SK-N-SH (cell line): ENCODE measurements at regions not wholly inside any gene's neighbourhood (a gene's known extent, or its start where the extent isn't known, plus 50 kb on each side); places are given as distances from the start of the nearest gene placed in this dataset.

Experiments
- CTCF ChIA-PET: fragments of 300-600, 350-600 bp; formaldehyde crosslinking; extraction: SDS; loops from one replicate; lab custom pipeline; 2021; lab: Yijun Ruan, JAX
- POLR2A ChIA-PET: fragments of 350-600 bp; sonication (Branson Sonifier 250); formaldehyde crosslinking; extraction: SDS; loops from one replicate; lab custom pipeline; 2020; ENCODE audit warnings: antibody characterized with exemption, inconsistent platforms; lab: Yijun Ruan, JAX
- DNase-seq: peaks from one replicate; pipeline ENCODE4 v3.0.0; 2012
- H2AFZ ChIP-seq: fragments of 200-600 bp; sonication (generic); 2 replicates; pipeline ENCODE4 v1.8.1; 2016; ENCODE audit warnings: antibody characterized with exemption, mild to moderate bottlenecking, low read depth
- H3F3A ChIP-seq: fragments of 200-600 bp; sonication (generic); replicated peaks from 2 replicates; pipeline ENCODE3; 2016; ENCODE audit warnings: antibody characterized with exemption, mild to moderate bottlenecking; ENCODE audit not compliant: insufficient read depth
- H3K27ac ChIP-seq, 2 experiments: fragments of 200-500 bp in 1 of 2; fragments of 200-600 bp in 1 of 2; sonication (Bioruptor generic) in 1 of 2; sonication (generic), shearing (Covaris generic) in 1 of 2; 2 replicates each; pipeline versions ENCODE4 v1.5.1 to v1.6.1; 2014 to 2016; ENCODE audit warnings: low read depth in 2 of 2, inconsistent platforms in 1 of 2, low read length in 1 of 2, mild to moderate bottlenecking in 1 of 2, mixed read lengths in 1 of 2
- H3K27me3 ChIP-seq: fragments of 200-600 bp; sonication (generic), shearing (Covaris generic); 2 replicates; pipeline ENCODE4 v1.6.1; 2016; ENCODE audit warnings: mixed run types; ENCODE audit not compliant: insufficient read depth
- H3K36me3 ChIP-seq, 2 experiments: fragments of 200-500 bp in 1 of 2; fragments of 200-600 bp in 1 of 2; sonication (Bioruptor generic) in 1 of 2; sonication (generic) in 1 of 2; replicated peaks in 1 of 2; 2 replicates each; pipeline versions ENCODE3 to v1.5.1; 2014 to 2016; ENCODE audit warnings: low read length in 1 of 2, mild to moderate bottlenecking in 1 of 2; ENCODE audit not compliant: insufficient read depth in 2 of 2, control insufficient read depth in 1 of 2
- H3K4me1 ChIP-seq, 2 experiments: fragments of 200-500 bp in 1 of 2; fragments of 200-600 bp in 1 of 2; sonication (Bioruptor generic) in 1 of 2; sonication (generic), shearing (Covaris generic) in 1 of 2; 2 replicates each; pipeline versions ENCODE4 v1.5.1 to v1.6.1; 2014 to 2016; ENCODE audit warnings: low read depth in 1 of 2, low read length in 1 of 2, mixed run types in 1 of 2; ENCODE audit not compliant: insufficient read depth in 2 of 2, control insufficient read depth in 1 of 2
- H3K4me2 ChIP-seq: fragments of 200-600 bp; sonication (generic), shearing (Covaris generic); 2 replicates; pipeline ENCODE4 v1.6.1; 2017; ENCODE audit warnings: mixed run types
- H3K4me3 ChIP-seq, 2 experiments: fragments of 200-500 bp in 1 of 2; fragments of 200-600 bp in 1 of 2; sonication (Bioruptor generic) in 1 of 2; sonication (generic), shearing (Covaris generic) in 1 of 2; 2 replicates each; pipeline versions ENCODE4 v1.5.1 to v1.8.1; 2014 to 2016; ENCODE audit warnings: low read depth in 2 of 2, inconsistent platforms in 1 of 2, low read length in 1 of 2, mild to moderate bottlenecking in 1 of 2, mixed read lengths in 1 of 2, moderate library complexity in 1 of 2
- H3K79me2 ChIP-seq: fragments of 200-600 bp; sonication (generic); 2 replicates; pipeline ENCODE4 v1.8.1; 2017; ENCODE audit warnings: mild to moderate bottlenecking; ENCODE audit not compliant: insufficient read depth
- H3K9ac ChIP-seq: fragments of 200-600 bp; sonication (generic); 2 replicates; pipeline ENCODE4 v1.6.1; 2017; ENCODE audit warnings: mixed run types
- H3K9me2 ChIP-seq: fragments of 200-600 bp; sonication (generic); 2 replicates; pipeline ENCODE4 v1.6.1; 2017; ENCODE audit warnings: mixed run types
- H3K9me3 ChIP-seq: fragments of 200-600 bp; sonication (generic); 2 replicates; pipeline ENCODE4 v1.6.1; 2017; ENCODE audit warnings: mixed run types, mild to moderate bottlenecking, moderate library complexity
- H4K20me1 ChIP-seq: fragments of 200-600 bp; sonication (generic); 2 replicates; pipeline ENCODE4 v1.6.1; 2017; ENCODE audit warnings: mild to moderate bottlenecking, mixed run types; ENCODE audit not compliant: insufficient read depth
- CHD2 ChIP-seq: fragments of 150-350 bp; IDR thresholded peaks from 2 replicates; pipeline ENCODE4 v1.6.1; 2018; ENCODE audit warnings: low read length; ENCODE audit not compliant: partially characterized antibody
- EP300 ChIP-seq, 2 experiments: IDR thresholded peaks; 2 replicates each; pipeline versions ENCODE4 v1.4.0 to v1.6.1; 2012; ENCODE audit warnings: borderline replicate concordance in 1 of 2, low read depth in 1 of 2, low read length in 1 of 2
- EZH2phosphoT487 ChIP-seq: fragments of 200-600 bp; sonication (generic); IDR thresholded peaks from 2 replicates; pipeline ENCODE4 v1.6.1; 2017; ENCODE audit warnings: low read depth, mixed run types, mild to moderate bottlenecking, antibody characterized with exemption, moderate library complexity, borderline replicate concordance
- FOSL2 ChIP-seq: IDR thresholded peaks from 2 replicates; pipeline ENCODE4 v1.4.0; 2012; ENCODE audit warnings: low read depth, mild to moderate bottlenecking, moderate library complexity, borderline replicate concordance
- FOXJ3 ChIP-seq: sonication (generic); formaldehyde crosslinking; IDR thresholded peaks from 2 replicates; pipeline ENCODE4 v1.5.1; 2020; ENCODE audit warnings: mild to moderate bottlenecking, missing genetic modification reagents
- FOXM1 ChIP-seq: IDR thresholded peaks from 2 replicates; pipeline ENCODE4 v1.4.0; 2012; ENCODE audit warnings: low read depth, mild to moderate bottlenecking
- GABPA ChIP-seq: IDR thresholded peaks from 2 replicates; pipeline ENCODE4 v1.4.0; 2012; ENCODE audit warnings: low read depth, mild to moderate bottlenecking
- GATA2 ChIP-seq: sonication (generic); formaldehyde crosslinking; IDR thresholded peaks from 2 replicates; pipeline ENCODE4 v1.5.0; 2020; ENCODE audit warnings: mild to moderate bottlenecking, missing genetic modification reagents
- JUND ChIP-seq: IDR thresholded peaks from 2 replicates; pipeline ENCODE4 v1.4.0; 2012
- MXI1 ChIP-seq: IDR thresholded peaks from 2 replicates; pipeline ENCODE4 v1.6.1; 2012; ENCODE audit warnings: mild to moderate bottlenecking, low read depth, low read length, improper control_type of control experiment
- NFIC ChIP-seq: IDR thresholded peaks from 2 replicates; pipeline ENCODE4 v1.4.0; 2012; ENCODE audit warnings: borderline replicate concordance
- RCOR1 ChIP-seq: fragments of 150-350 bp; IDR thresholded peaks from 2 replicates; pipeline ENCODE4 v1.6.1; 2017; ENCODE audit warnings: antibody characterized with exemption, low read length
- RFX5 ChIP-seq: IDR thresholded peaks from 2 replicates; pipeline ENCODE4 v1.6.1; 2012; ENCODE audit warnings: mild to moderate bottlenecking, improper control_type of control experiment, low read length
- SIN3A ChIP-seq: IDR thresholded peaks from 2 replicates; pipeline ENCODE4 v1.6.1; 2012; ENCODE audit warnings: low read depth, mild to moderate bottlenecking, low read length, moderate library complexity, borderline replicate concordance
- SMC3 ChIP-seq: IDR thresholded peaks from 2 replicates; pipeline ENCODE4 v1.6.1; 2012; ENCODE audit warnings: low read depth, low read length, improper control_type of control experiment
- WGBS: methylation state at CpG from one replicate; pipeline ENCODE4 v1.1.6; 2017; ENCODE audit warnings: low lambda C conversion rate; 5-methylcytosine and 5-hydroxymethylcytosine counted together
- TF ChIP-seq, protein P1 (sequence below): fragments of 150-350 bp; IDR thresholded peaks from 2 replicates; pipeline ENCODE4 v1.6.1; 2016; ENCODE audit warnings: mild to moderate bottlenecking, low read depth, low read length
- TF ChIP-seq, protein P2 (sequence below): fragments of 150-350 bp; IDR thresholded peaks from 2 replicates; pipeline ENCODE4 v1.6.1; 2017; ENCODE audit warnings: antibody characterized with exemption, low read length, low read depth, borderline replicate concordance
- TF ChIP-seq, protein P3 (sequence below): IDR thresholded peaks from 2 replicates; pipeline ENCODE4 v1.4.0; 2012; ENCODE audit warnings: low read depth
- TF ChIP-seq, protein P4 (sequence below): IDR thresholded peaks from 2 replicates; pipeline ENCODE4 v1.6.1; 2012; ENCODE audit warnings: mild to moderate bottlenecking, low read depth, low read length, moderate library complexity
- TF ChIP-seq, protein P5 (sequence below): IDR thresholded peaks from 2 replicates; pipeline ENCODE4; 2012

DNA sequence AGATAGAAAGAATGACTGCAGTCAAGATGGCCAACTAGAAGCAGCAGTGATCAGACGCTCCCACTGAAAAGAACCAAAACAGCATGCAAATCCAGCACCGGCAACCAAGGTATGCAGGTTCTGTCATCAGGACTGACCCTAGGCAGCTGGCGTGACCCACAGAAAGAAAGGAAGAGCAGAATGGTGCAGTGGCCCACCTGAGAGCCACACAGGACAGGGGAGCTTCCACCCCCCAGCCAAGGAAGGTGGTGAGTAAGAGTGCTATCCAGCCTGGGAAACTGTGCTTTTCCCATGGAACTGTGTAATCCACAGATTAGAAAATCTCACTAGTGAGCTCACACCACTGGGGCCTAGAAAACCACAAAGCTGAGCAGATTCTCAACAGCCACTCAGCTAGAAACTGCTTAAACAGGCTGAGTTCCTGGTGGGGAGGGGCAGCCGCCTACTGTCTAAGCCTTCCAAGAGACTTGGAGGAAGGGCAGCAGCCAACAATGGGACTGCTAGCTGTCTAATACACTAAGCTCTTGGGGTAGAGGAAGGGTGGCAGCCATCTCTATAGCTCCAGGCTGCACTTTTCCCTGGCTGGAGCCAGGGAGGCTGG lies 127.9 kb downstream of the EVA1A start:
- DNase-seq: no peak
- no peak overlapping the region for H3K4me2 ChIP-seq
- no peaks in the 10 kb centered on the region for H3F3A ChIP-seq
- no peak overlapping the region for H3K9ac ChIP-seq
- TF ChIP-seq, protein P1, sequence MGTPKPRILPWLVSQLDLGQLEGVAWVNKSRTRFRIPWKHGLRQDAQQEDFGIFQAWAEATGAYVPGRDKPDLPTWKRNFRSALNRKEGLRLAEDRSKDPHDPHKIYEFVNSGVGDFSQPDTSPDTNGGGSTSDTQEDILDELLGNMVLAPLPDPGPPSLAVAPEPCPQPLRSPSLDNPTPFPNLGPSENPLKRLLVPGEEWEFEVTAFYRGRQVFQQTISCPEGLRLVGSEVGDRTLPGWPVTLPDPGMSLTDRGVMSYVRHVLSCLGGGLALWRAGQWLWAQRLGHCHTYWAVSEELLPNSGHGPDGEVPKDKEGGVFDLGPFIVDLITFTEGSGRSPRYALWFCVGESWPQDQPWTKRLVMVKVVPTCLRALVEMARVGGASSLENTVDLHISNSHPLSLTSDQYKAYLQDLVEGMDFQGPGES: no peak
- TF ChIP-seq EP300 (IDR thresholded peaks at IDR 0.05; ENCODE audit: borderline replicate concordance in 1 of 2, low read depth in 1 of 2, low read length in 1 of 2): no peak
- TF ChIP-seq RFX5: no peak
- no peak for TF ChIP-seq FOSL2
- no peak for TF ChIP-seq MXI1
- TF ChIP-seq FOXM1: no peak
- no peak for TF ChIP-seq FOXJ3
- TF ChIP-seq RCOR1: no peak
- TF ChIP-seq GABPA: no peak
- TF ChIP-seq NFIC: no peak
- no peak for TF ChIP-seq EZH2phosphoT487
- TF ChIP-seq, protein P2, sequence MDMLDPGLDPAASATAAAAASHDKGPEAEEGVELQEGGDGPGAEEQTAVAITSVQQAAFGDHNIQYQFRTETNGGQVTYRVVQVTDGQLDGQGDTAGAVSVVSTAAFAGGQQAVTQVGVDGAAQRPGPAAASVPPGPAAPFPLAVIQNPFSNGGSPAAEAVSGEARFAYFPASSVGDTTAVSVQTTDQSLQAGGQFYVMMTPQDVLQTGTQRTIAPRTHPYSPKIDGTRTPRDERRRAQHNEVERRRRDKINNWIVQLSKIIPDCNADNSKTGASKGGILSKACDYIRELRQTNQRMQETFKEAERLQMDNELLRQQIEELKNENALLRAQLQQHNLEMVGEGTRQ: no peak
- TF ChIP-seq GATA2: no peak
- TF ChIP-seq SIN3A: no peak
- TF ChIP-seq JUND: no peak
- TF ChIP-seq, protein P3, sequence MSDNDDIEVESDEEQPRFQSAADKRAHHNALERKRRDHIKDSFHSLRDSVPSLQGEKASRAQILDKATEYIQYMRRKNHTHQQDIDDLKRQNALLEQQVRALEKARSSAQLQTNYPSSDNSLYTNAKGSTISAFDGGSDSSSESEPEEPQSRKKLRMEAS: no peak
- TF ChIP-seq, all 33 proteins: peak for 0
- H4K20me1 ChIP-seq: no peaks in the 10 kb centered on the region
- H3K4me1 ChIP-seq: no peaks in the 10 kb centered on the region; a peak in 2 of 4 replicates
- WGBS: 75% methylated on average over 4 of the region's 4 CpGs
- no peak overlapping the region for H3K27ac ChIP-seq
- ChIA-PET POLR2A (no interaction called here), CTCF (interaction anchor here (0.7 to 1.7 kb wide), 2 partner anchors 36 to 176 kb away, joined by 3 to 5 read pairs; no protein-coding TSS in a partner anchor)
- H3K4me3 ChIP-seq: no peak overlapping the region
- no peaks in the 10 kb centered on the region for H3K36me3 ChIP-seq
- H3K27me3 ChIP-seq: no peaks in the 10 kb centered on the region
- no peaks in the 10 kb centered on the region for H3K9me3 ChIP-seq
- no peaks in the 10 kb centered on the region for H3K9me2 ChIP-seq
- H3K79me2 ChIP-seq: no peaks in the 10 kb centered on the region
- no peak overlapping the region for H2AFZ ChIP-seq

DNA sequence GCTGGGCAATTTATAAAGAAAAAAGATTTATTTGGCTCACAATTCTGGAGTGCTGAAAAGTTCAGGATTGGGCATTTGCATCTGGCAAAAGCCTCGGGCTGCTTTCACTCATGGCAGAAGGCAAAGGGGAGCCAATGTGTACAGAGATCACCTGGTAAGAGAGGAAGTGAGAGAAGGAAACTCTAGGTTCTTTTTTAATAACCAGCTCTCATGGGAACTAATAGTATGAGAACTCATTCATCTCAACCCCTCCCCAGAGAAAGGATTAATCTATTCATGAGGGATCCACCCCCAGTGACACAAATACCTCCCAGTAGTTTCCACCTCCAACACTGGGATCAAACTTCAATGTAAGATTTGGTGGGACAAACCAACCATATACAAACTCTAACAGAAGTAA lies 129.0 kb downstream of the EVA1A start:
- Histone ChIP-seq H3K4me1 (no peaks in the 10 kb centered on the region; a peak in 2 of 4 replicates), H3K9me2 (no peaks in the 10 kb centered on the region), H2AFZ (no peak overlapping the region), H3K9me3 (no peaks in the 10 kb centered on the region), H3K9ac (no peak overlapping the region), H3K27ac (no peak overlapping the region), H3K36me3 (no peaks in the 10 kb centered on the region), H3K4me2 (no peak overlapping the region), H3F3A (no peaks in the 10 kb centered on the region), H3K27me3 (no peaks in the 10 kb centered on the region), H3K79me2 (no peaks in the 10 kb centered on the region), H4K20me1 (no peaks in the 10 kb centered on the region), H3K4me3 (no peak overlapping the region)
- DNase-seq: no peak
- 17% methylated on average over 1 of the region's 1 CpG for WGBS
- POLR2A ChIA-PET: no interaction called here
- CTCF ChIA-PET: interaction anchor here (0.7 to 1.7 kb wide), 2 partner anchors 35 to 177 kb away, joined by 3 to 5 read pairs; no protein-coding TSS in a partner anchor
- TF ChIP-seq, protein P4, sequence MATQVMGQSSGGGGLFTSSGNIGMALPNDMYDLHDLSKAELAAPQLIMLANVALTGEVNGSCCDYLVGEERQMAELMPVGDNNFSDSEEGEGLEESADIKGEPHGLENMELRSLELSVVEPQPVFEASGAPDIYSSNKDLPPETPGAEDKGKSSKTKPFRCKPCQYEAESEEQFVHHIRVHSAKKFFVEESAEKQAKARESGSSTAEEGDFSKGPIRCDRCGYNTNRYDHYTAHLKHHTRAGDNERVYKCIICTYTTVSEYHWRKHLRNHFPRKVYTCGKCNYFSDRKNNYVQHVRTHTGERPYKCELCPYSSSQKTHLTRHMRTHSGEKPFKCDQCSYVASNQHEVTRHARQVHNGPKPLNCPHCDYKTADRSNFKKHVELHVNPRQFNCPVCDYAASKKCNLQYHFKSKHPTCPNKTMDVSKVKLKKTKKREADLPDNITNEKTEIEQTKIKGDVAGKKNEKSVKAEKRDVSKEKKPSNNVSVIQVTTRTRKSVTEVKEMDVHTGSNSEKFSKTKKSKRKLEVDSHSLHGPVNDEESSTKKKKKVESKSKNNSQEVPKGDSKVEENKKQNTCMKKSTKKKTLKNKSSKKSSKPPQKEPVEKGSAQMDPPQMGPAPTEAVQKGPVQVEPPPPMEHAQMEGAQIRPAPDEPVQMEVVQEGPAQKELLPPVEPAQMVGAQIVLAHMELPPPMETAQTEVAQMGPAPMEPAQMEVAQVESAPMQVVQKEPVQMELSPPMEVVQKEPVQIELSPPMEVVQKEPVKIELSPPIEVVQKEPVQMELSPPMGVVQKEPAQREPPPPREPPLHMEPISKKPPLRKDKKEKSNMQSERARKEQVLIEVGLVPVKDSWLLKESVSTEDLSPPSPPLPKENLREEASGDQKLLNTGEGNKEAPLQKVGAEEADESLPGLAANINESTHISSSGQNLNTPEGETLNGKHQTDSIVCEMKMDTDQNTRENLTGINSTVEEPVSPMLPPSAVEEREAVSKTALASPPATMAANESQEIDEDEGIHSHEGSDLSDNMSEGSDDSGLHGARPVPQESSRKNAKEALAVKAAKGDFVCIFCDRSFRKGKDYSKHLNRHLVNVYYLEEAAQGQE: no peak
- TF ChIP-seq, protein P5, sequence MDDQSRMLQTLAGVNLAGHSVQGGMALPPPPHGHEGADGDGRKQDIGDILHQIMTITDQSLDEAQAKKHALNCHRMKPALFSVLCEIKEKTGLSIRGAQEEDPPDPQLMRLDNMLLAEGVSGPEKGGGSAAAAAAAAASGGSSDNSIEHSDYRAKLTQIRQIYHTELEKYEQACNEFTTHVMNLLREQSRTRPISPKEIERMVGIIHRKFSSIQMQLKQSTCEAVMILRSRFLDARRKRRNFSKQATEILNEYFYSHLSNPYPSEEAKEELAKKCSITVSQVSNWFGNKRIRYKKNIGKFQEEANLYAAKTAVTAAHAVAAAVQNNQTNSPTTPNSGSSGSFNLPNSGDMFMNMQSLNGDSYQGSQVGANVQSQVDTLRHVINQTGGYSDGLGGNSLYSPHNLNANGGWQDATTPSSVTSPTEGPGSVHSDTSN: no peak
- TF ChIP-seq SMC3: no peak
- no peak for TF ChIP-seq CHD2
